ENCODE measurements at regions not wholly inside any gene's neighbourhood (a gene's known extent, or its start where the extent isn't known, plus 50 kb on each side); places are given as distances from the start of the nearest gene placed in this dataset.
"Not testable (repeated sequence)": the region's sequence is repeated elsewhere in the genome, so short reads cannot be mapped to it uniquely, and the experiment has no call there.

- TF ChIP-seq RFX3 (CRISPR knock-in tag; IDR thresholded peaks at IDR 0.05); FOXK1 (CRISPR knock-in tag; IDR thresholded peaks at IDR 0.05; ENCODE audit: borderline replicate concordance, low read depth); RARA (CRISPR knock-in tag; IDR thresholded peaks at IDR 0.05); ZEB1 (IDR thresholded peaks at IDR 0.05; ENCODE audit: insufficient replicate concordance, low read depth); CTCF (CRISPR knock-in tag; IDR thresholded peaks at IDR 0.05); TARDBP (CRISPR knock-in tag; IDR thresholded peaks at IDR 0.05): not testable (repeated sequence)
These were observed 61.6 kb downstream of the GOLGA8K start for GRCh38 chr15:32341530-32341929.
